Lower leg skin (tissue), 3 donors: ENCODE measurements at regions not wholly inside any gene's neighbourhood (a gene's known extent, or its start where the extent isn't known, plus 50 kb on each side); places are given as distances from the start of the nearest gene placed in this dataset.

Experiments
- POLR2A ChIP-seq, 2 donors: fragments of 450-650 bp; IDR thresholded peaks; one replicate each; pipeline ENCODE4 v1.6.1; 2016 to 2017; ENCODE audit warnings: antibody characterized with exemption in 2 of 2, mild to moderate bottlenecking in 1 of 2, moderate library complexity in 1 of 2
- TF ChIP-seq, protein P1 (sequence below), 3 donors: fragments of 450-650 bp; IDR thresholded peaks; one replicate each; pipeline ENCODE4 v1.5.1; 2016; ENCODE audit warnings: antibody characterized with exemption in 3 of 3, mild to moderate bottlenecking in 3 of 3, moderate library complexity in 2 of 3

DNA sequence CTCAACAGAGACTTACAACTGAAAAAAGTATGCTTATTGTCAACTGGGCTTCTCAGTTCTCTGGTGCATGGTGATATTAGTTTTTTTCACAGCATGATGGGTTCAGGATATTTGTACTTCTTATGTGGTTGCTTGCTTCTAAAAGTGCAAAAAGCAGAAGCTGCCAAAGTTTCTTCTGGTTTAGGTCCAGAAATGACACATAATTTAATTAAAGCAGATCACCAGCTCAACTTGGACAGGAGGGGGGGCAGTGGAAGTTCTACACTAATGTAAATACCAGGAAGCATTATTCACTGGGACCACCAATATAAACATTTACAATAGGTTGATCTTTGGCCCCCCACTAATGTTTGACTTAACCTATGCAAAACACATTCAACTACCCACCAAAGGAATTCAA is 354.8 kb upstream of the BRINP3 start:
- TF ChIP-seq, protein P1, sequence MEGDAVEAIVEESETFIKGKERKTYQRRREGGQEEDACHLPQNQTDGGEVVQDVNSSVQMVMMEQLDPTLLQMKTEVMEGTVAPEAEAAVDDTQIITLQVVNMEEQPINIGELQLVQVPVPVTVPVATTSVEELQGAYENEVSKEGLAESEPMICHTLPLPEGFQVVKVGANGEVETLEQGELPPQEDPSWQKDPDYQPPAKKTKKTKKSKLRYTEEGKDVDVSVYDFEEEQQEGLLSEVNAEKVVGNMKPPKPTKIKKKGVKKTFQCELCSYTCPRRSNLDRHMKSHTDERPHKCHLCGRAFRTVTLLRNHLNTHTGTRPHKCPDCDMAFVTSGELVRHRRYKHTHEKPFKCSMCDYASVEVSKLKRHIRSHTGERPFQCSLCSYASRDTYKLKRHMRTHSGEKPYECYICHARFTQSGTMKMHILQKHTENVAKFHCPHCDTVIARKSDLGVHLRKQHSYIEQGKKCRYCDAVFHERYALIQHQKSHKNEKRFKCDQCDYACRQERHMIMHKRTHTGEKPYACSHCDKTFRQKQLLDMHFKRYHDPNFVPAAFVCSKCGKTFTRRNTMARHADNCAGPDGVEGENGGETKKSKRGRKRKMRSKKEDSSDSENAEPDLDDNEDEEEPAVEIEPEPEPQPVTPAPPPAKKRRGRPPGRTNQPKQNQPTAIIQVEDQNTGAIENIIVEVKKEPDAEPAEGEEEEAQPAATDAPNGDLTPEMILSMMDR (IDR thresholded peaks at IDR 0.05), result no peak
- no peak for TF ChIP-seq POLR2A (IDR thresholded peaks at IDR 0.05)
